UCSD-AML1 (cell line): ENCODE measurements at regions not wholly inside any gene's neighbourhood (a gene's known extent, or its start where the extent isn't known, plus 50 kb on each side); places are given as distances from the start of the nearest gene placed in this dataset.

ENCODE experiments used
- DNase-seq: peaks from one replicate; lab custom pipeline; 2025; ENCODE audit not compliant: unreplicated experiment; lab: John Stamatoyannopoulos, UW

DNA sequence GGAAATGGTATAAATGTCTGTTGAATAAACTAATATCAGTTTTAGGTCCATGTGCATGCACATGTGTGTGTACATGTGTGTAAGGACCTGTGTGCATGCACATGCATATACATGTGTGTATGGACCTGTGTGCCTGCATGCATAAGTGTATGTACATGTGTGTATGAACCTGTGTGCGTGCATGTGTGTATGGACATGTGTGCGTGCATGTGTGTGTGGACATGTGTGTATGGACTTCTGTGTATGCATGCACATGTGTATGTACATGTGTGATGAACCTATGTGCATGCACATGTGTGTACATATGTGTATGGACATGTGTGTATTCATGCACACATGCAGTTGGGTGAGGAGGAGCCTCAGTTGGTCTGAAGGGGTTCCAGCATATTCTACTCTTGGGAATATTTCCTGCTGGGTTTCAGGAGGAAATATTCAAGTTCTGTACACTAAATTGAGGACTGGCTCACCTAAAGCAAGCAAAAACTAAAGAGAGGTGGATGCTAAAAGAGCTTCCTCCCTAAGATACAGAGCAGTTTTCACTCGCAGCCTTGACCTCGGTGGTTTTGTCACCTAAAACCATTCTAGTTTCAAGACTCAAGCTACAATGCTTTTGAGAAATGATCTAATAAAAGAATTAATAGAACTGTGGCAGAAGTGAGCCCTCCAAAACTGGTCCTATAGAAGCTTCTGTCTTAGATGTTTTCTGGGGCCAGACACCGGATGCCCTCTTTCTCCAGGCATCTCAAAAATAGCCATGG is 742.8 kb downstream of the MAFB start:
- no peak for DNase-seq

- no peak for DNase-seq
Measured at GRCh38 chr20:39944861-39945260, 744.2 kb downstream of the MAFB start.

GRCh38 chr20:39943336-39943735 is 745.7 kb downstream of the MAFB start:
- no peak for DNase-seq

GRCh38 chr20:39941245-39941644 is 747.8 kb downstream of the MAFB start:
- DNase-seq: no peak

DNA sequence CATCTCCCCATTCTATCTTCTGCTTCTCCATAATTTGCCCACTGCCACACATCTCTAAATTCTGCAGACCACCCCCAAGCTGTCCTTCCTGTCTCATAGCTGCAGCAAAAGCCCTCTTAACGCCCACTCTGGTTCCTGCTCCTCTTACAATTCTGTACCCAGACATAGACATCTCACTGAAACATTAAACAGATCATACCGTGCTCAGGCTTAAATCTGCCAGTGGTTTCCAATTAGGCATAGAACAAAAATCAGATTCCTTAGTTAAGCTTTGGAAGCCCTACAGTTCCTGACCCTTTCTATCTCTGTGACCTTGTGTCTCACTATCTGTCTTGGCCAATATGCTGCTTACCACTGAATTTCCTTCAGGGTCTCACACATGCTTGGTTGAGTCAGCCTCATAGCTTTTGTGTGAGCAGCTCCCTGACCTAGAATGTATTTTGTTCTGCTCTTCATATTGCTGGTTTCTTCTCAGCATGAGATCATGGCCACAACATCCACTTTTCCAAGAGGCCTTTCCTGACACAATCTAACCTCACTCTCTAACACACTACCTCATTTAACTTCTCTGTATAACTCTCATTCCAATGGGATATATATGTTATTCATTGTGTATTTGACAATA is 749.7 kb downstream of the MAFB start:
- no peak for DNase-seq

DNA sequence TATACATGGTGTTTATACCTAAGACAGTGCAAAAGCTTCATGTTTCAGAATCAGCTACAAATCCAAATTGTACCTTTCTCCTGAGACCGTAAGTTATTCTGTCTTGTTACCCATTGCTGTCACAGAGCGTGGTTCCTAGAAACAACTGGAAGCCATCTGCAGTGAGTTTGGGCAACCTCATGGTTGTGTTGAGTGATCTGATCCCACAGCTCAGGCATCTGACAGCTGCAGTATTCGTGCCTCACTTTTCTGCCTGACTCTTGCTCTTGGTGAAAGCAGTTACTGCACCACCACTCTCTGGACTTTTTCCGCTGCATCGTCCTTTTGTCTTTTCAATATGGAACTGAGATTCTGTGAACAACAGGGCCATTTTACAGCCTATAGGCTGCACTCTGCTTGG is 752.6 kb downstream of the MAFB start:
- no peak for DNase-seq

GRCh38 chr20:39935901-39936300 is 753.1 kb downstream of the MAFB start:
- no peak for DNase-seq

- DNase-seq: no peak
Measured at GRCh38 chr20:39916236-39916765, 772.7 kb downstream of the MAFB start.

- DNase-seq: no peak
Measured at GRCh38 chr20:39913274-39913673, 775.8 kb downstream of the MAFB start.

DNA sequence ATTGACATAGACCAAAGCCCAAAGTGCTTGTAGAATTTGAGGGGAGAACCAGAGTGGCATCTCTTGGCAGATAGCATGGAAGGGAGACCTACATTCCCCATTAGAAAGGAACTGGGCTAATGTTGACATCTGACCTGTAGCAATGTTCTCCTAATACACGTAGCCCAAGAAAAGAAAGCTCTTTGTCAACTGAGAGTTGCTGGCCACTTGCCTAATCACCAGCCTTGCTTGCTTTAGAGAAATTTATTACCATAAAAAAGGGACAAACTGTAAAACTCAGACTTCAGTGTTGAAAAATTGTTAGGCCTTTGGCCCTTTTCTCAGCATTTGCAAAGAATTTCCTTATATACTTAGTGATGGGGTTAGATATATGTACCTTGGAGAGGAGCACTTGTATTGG is 777.5 kb downstream of the MAFB start:
- DNase-seq: no peak

DNA sequence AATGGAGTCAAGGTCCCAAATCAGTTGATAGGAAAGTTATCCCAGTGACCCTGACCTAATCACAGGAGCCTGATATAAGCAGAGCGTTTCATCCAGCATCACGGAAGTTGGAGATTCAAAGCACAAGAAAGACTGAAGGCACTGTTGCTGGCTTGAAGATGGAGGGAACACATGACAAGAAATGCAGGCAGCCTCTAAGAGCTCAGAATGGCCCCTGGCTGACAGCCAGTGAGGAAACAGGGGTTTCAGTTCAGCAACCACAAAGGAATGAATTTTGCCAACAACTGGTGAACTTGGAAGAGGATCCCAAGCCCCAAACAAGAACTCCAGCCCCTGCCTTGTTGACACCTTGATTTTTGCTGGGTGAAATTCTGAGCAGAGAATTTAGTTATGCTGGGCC is 778.5 kb downstream of the MAFB start:
- DNase-seq: no peak

DNA sequence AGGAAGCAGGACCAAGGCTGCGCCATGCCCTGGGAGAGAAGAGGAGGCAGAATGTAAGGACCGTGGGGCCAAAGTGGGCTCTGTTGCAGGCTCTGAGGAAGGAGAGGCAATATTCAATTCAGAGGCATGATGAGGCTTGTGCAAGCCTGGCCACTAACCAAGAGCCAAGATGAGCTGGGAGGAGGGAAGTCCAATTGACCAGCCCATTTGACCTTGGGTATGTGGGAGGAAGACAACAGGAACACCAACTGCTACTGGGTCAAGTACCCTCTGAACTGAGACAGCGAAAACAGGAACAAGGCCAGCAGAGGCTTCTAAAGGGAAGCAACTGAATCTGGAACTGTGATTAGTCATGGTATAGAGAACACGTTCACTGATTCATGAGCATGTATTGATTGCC is 779.6 kb downstream of the MAFB start:
- no peak for DNase-seq

DNA sequence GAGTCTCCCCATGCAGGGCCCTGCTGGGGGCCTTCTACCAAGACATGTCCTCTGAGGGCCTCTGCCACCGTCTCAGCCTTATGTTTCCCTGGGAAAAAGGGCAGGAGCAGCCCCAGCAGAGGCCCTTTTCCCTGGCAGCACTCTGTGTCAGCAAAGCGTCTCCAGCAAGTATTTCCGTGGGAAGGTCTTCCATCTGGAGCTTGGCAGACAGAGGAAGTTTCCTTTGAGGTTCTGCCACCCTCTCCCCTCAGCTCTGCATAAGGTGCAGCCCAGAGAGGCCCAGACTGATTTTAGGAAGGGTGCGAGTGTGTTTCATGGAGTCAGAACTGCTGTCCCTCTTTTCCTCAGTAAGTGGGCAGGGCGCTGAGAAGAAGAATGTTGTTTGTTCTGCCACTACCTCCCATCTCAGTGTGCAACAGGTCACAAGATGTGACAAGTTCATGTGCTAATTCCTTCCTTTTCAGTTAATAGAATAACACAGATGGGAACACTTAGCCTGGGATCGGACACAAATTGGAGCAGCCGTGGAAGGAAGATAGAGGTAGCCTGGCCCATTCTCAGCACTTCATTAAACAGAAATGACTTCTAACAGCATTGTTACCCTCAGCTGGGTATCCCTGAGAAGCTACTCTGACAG is 784.4 kb downstream of the MAFB start:
- DNase-seq: no peak

GRCh38 chr20:39903806-39904465 is 785.1 kb downstream of the MAFB start:
- no peak for DNase-seq

DNA sequence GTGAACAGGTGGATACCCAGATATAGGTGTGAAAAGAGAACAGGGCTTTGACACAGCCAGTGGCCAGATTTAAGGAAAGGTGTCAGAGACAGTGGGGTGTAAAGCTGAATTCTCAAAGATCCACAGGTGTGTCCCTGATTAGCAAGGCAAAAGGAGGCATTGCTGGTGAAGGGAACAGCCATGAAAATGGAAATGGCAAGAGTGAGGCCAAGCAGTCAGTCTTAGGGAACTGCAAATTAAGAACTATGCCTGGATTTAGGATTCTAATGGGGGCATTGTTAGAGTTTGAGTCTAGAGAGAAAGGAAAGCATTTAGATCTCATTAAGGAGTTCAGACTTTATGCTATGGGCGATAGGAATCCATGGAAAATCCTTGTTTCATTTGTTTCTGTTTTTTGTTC is 789.2 kb downstream of the MAFB start:
- no peak for DNase-seq

GRCh38 chr20:39898467-39898852 is 790.6 kb downstream of the MAFB start:
- no peak for DNase-seq

DNA sequence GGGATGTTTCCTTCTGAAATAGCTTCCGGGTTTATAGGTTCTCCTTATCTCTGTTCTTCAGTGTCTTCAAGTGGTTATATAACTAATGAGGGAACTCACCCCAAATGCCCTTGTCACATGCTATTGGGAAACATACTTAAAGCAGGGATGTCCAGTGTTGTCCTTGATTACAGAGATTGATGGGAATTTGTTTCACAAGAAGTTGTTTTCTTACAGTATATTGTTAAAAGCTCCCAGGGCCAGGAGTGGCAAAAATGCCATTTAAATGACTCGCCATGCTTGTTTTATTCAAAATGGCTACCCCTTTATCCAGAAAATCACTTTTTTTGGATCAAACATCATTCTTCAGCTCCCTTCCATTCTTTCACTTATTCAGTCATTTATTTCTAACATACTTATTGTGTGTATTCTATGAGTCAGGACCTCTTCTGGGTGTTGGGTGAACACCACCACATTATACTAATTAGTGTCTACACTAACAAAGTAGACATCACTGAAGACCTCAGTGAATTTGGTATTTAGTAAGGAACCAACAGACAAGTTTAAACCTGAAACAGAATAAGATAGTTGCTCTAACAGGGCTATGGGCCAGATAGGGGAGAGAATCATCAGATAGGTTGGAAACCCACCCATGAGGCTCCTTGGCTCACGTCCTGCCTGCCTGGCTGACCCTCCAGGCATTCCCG is 791.1 kb downstream of the MAFB start:
- no peak for DNase-seq

DNA sequence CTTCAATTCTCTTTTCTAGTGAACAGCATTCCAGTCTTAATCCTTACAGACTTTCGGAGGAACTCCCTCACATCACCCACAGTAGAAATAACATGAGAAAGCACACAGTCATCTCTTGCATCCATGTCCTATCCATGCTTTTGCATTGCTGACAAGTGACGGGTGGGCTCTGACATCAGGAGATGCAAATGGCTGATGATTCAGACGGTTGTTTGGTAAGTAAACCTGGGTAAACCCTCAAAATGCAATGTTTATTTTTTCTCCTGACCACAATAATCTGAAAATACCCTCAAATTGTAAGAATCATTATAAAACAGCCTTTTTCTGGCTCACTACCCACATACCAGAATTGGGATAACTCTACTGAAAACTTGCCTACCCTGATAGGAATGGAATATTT is 792.0 kb downstream of the MAFB start:
- DNase-seq: no peak

DNA sequence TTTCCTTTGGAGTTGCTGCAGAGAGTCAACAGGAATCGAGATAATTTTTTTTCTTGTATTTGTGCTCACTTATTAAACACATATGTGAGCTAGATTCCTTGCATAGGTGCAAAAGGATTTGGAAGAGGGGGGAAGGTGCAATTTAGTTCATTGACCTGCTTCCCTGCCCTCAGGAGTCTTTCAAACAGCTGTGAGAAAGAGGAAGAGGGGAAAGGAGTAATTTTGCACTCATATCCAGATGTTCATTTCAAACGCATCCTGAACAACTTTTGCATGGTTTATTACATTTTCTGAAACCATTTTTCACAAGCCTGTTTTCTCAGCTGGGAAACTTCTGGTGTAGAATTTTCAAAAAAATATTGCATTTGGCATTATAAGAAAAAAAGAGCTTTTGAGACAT is 795.0 kb downstream of the MAFB start:
- DNase-seq: no peak

DNA sequence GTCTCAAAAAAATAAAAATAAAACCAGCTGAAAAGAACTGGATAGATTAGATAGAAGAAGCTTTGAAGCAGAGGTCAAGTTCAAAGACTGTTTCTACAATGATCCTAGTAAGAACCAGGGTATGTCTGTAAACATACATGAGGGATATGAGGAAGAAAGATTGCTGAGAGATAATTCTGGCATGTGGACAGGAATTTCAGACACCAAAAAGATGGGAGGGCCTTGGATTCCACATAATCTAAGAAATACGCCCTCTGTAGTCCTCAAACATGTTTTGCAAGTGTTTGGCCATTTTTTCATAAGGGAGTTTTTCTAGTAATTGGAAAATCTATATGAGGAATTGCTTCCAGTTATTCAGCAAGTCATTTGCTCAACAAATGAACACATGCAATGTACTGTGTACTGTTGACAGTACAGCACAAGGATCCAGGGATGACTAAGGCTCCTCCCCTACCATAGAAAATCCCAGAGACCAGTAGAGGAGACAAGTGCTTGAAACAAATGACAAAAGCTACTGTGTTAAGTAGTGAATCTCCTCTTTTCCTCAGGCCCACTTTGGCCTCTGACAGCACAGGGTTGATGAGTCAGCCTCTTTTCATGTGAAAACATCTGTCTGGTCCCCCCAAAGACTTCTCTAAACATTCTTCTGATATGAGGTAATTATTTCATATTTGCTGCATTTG is 795.9 kb downstream of the MAFB start:
- no peak for DNase-seq

DNA sequence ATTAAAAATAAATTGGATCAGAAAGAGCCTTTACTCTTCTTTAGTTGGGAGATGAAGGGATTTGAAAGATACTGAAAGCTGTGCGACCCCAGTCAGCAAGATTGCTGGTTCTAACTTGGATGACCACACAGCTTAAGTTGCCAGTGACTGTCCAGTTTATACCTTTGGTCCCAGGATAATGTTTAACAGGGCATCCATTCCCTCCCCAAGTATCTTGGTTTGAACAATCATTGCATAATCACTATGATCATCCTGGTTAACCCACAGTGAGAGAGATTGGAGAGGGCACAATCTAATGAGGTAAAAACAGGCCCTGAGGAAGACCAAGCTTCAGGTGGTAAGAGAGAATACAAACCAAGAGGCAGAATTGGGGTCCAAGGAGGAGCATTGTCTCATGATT is 798.3 kb downstream of the MAFB start:
- DNase-seq: no peak
